HUES64 (cell line): ENCODE measurements at regions not wholly inside any gene's neighbourhood (a gene's known extent, or its start where the extent isn't known, plus 50 kb on each side); places are given as distances from the start of the nearest gene placed in this dataset.

Source experiments
- H3K27ac ChIP-seq: 2 replicates; pipeline ENCODE4 v1.7.0; 2013; ENCODE audit warnings: low read depth, low read length, inconsistent platforms
- H3K27me3 ChIP-seq: 2 replicates; pipeline ENCODE4 v1.6.1; 2013; ENCODE audit warnings: mild to moderate bottlenecking, low read length; ENCODE audit not compliant: insufficient read depth
- H3K36me3 ChIP-seq: 2 replicates; pipeline ENCODE4 v1.6.1; 2013; ENCODE audit warnings: mild to moderate bottlenecking, low read length; ENCODE audit not compliant: insufficient read depth
- H3K4me1 ChIP-seq: 2 replicates; pipeline ENCODE4 v1.6.1; 2013; ENCODE audit warnings: mild to moderate bottlenecking, low read length, moderate library complexity; ENCODE audit not compliant: insufficient read depth
- H3K4me3 ChIP-seq: 2 replicates; pipeline ENCODE4 v1.5.1; 2013; ENCODE audit warnings: mild to moderate bottlenecking, low read length, moderate library complexity
- H3K9ac ChIP-seq: 2 replicates; pipeline ENCODE4 v1.6.1; 2013; ENCODE audit warnings: mild to moderate bottlenecking, low read depth, low read length
- H3K9me3 ChIP-seq: 2 replicates; pipeline ENCODE4 v1.6.1; 2013; ENCODE audit warnings: low read depth, low read length; ENCODE audit not compliant: insufficient read depth
- WGBS: fragments of 150-250, 120-280 bp; methylation state at CpG from one replicate; pipeline ENCODE4 v1.1.7; 2013; ENCODE audit warnings: missing lambda C conversion rate; 5-methylcytosine and 5-hydroxymethylcytosine counted together

- Histone ChIP-seq H3K27me3 (no peaks in the 10 kb centered on the region), H3K27ac (no peak overlapping the region), H3K36me3 (no peaks in the 10 kb centered on the region), H3K9me3 (no peaks in the 10 kb centered on the region; the same call in 1 of the 2 replicates), H3K4me3 (no peak overlapping the region), H3K9ac (no peak overlapping the region), H3K4me1 (no peaks in the 10 kb centered on the region)
- WGBS: 77% methylated on average over 4 of the region's 4 CpGs
Observed at GRCh38 chr12:126636821-126637220, 1571.6 kb downstream of the AACS start.

- H3K27me3 ChIP-seq: no peaks in the 10 kb centered on the region
- no peaks in the 10 kb centered on the region for H3K36me3 ChIP-seq
- H3K27ac ChIP-seq: no peak overlapping the region
- H3K9me3 ChIP-seq: no peaks in the 10 kb centered on the region; the same call in 1 of the 2 replicates
- H3K4me1 ChIP-seq: no peaks in the 10 kb centered on the region
- whole genome bisulfite sequencing: 54% methylated on average over 2 of the region's 2 CpGs
- no peak overlapping the region for H3K4me3 ChIP-seq
- no peak overlapping the region for H3K9ac ChIP-seq
Observed at GRCh38 chr12:126644236-126645020, 1579.2 kb downstream of the AACS start.

- 67% methylated on average over 5 of the region's 5 CpGs for WGBS
- H3K27me3 ChIP-seq: no peaks in the 10 kb centered on the region
- no peaks in the 10 kb centered on the region for H3K4me1 ChIP-seq
Observed at GRCh38 chr12:126648074-126648473, 1582.8 kb downstream of the AACS start.

GRCh38 chr12:126651133-126651532 is 1585.9 kb downstream of the AACS start:
- H3K9me3 ChIP-seq: no peaks in the 10 kb centered on the region
- H3K4me1 ChIP-seq: no peaks in the 10 kb centered on the region
- no peak overlapping the region for H3K27ac ChIP-seq
- no peaks in the 10 kb centered on the region for H3K36me3 ChIP-seq
- H3K27me3 ChIP-seq: no peaks in the 10 kb centered on the region
- 90% methylated on average over 5 of the region's 5 CpGs for WGBS
- no peak overlapping the region for H3K4me3 ChIP-seq
- no peak overlapping the region for H3K9ac ChIP-seq

More at GRCh38 chr12:126648074-126648473, 1582.8 kb downstream of the AACS start:
- no peaks in the 10 kb centered on the region for H3K36me3 ChIP-seq
- H3K9ac ChIP-seq: no peak overlapping the region
- no peak overlapping the region for H3K27ac ChIP-seq
- no peaks in the 10 kb centered on the region for H3K9me3 ChIP-seq
- H3K4me3 ChIP-seq: no peak overlapping the region

GRCh38 chr12:126663304-126664094 is 1598.3 kb downstream of the AACS start:
- Histone ChIP-seq H3K4me1 (no peaks in the 10 kb centered on the region), H3K27ac (no peak overlapping the region), H3K4me3 (no peak overlapping the region), H3K9me3 (no peaks in the 10 kb centered on the region), H3K36me3 (no peaks in the 10 kb centered on the region), H3K9ac (no peak overlapping the region), H3K27me3 (no peaks in the 10 kb centered on the region)
- 30% methylated on average over 5 of the region's 6 CpGs for WGBS

GRCh38 chr12:126667339-126667738 is 1599.6 kb upstream of the TMEM132C start:
- Histone ChIP-seq H3K27ac (no peak overlapping the region), H3K4me3 (no peak overlapping the region)
- 76% methylated on average over 4 of the region's 4 CpGs for WGBS

GRCh38 chr12:126668538-126668937 is 1598.4 kb upstream of the TMEM132C start:
- H3K27ac ChIP-seq: no peak overlapping the region
- H3K9me3 ChIP-seq: no peaks in the 10 kb centered on the region
- 88% methylated on average over 1 of the region's 1 CpG for WGBS
- no peak overlapping the region for H3K9ac ChIP-seq
- no peak overlapping the region for H3K4me3 ChIP-seq
- no peaks in the 10 kb centered on the region for H3K27me3 ChIP-seq
- H3K4me1 ChIP-seq: no peaks in the 10 kb centered on the region
- no peaks in the 10 kb centered on the region for H3K36me3 ChIP-seq

More at GRCh38 chr12:126667339-126667738, 1599.6 kb upstream of the TMEM132C start:
- H3K9ac ChIP-seq: no peak overlapping the region
- no peaks in the 10 kb centered on the region for H3K36me3 ChIP-seq
- no peaks in the 10 kb centered on the region for H3K4me1 ChIP-seq
- no peaks in the 10 kb centered on the region for H3K27me3 ChIP-seq
- H3K9me3 ChIP-seq: no peaks in the 10 kb centered on the region

GRCh38 chr12:126668961-126669360 is 1598.0 kb upstream of the TMEM132C start:
- Histone ChIP-seq H3K4me1 (no peaks in the 10 kb centered on the region), H3K4me3 (no peak overlapping the region), H3K9me3 (no peaks in the 10 kb centered on the region), H3K36me3 (no peaks in the 10 kb centered on the region), H3K27me3 (no peaks in the 10 kb centered on the region), H3K9ac (no peak overlapping the region), H3K27ac (no peak overlapping the region)
- WGBS: 64% methylated on average over 2 of the region's 2 CpGs

- Histone ChIP-seq H3K27me3 (no peaks in the 10 kb centered on the region), H3K9ac (no peak overlapping the region), H3K27ac (no peak overlapping the region), H3K4me1 (no peaks in the 10 kb centered on the region), H3K36me3 (no peaks in the 10 kb centered on the region), H3K9me3 (no peaks in the 10 kb centered on the region), H3K4me3 (no peak overlapping the region)
Observed at GRCh38 chr12:126676434-126676833, 1590.5 kb upstream of the TMEM132C start.

GRCh38 chr12:126681676-126682075 is 1585.3 kb upstream of the TMEM132C start:
- no peak overlapping the region for H3K4me3 ChIP-seq
- no peak overlapping the region for H3K9ac ChIP-seq
- H3K27me3 ChIP-seq: no peaks in the 10 kb centered on the region
- H3K4me1 ChIP-seq: no peaks in the 10 kb centered on the region
- 67% methylated on average over 2 of the region's 2 CpGs for WGBS
- H3K27ac ChIP-seq: no peak overlapping the region
- H3K36me3 ChIP-seq: no peaks in the 10 kb centered on the region
- peaks cover 17% of the 10 kb centered on the region for H3K9me3 ChIP-seq

GRCh38 chr12:126684703-126685102 is 1582.3 kb upstream of the TMEM132C start:
- no peaks in the 10 kb centered on the region for H3K4me1 ChIP-seq
- no peak overlapping the region for H3K27ac ChIP-seq
- no peak overlapping the region for H3K9ac ChIP-seq
- no peaks in the 10 kb centered on the region for H3K27me3 ChIP-seq
- H3K36me3 ChIP-seq: no peaks in the 10 kb centered on the region
- peaks cover 17% of the 10 kb centered on the region for H3K9me3 ChIP-seq
- no peak overlapping the region for H3K4me3 ChIP-seq
- 67% methylated on average over 1 of the region's 1 CpG for WGBS
